MCF 10A (cell line): ENCODE measurements at regions not wholly inside any gene's neighbourhood (a gene's known extent, or its start where the extent isn't known, plus 50 kb on each side); places are given as distances from the start of the nearest gene placed in this dataset.

Source experiments
- BruUV-seq: library from RNA; stranded (reverse); fragments of 400-500 nt; replicated peaks from 2 replicates; lab custom pipeline; 2021; lab: Mats Ljungman, UMichigan
- CTCF ChIA-PET: fragments of 300-600 bp; sonication (Branson Sonifier 250); formaldehyde crosslinking; extraction: SDS; loops from one replicate; lab custom pipeline; 2021; ENCODE audit warnings: antibody characterized with exemption, inconsistent platforms; lab: Yijun Ruan, JAX
- POLR2A ChIA-PET: fragments of 300-600, 350-650 bp; sonication (Branson Sonifier 250); formaldehyde crosslinking; extraction: SDS; loops from one replicate; lab custom pipeline; 2020; ENCODE audit warnings: antibody characterized with exemption, inconsistent platforms; lab: Yijun Ruan, JAX
- DNase-seq: peaks from one replicate; pipeline ENCODE4 v3.0.0-alpha.2; 2018; ENCODE audit not compliant: unreplicated experiment
- H3K27ac Mint-ChIP-seq: one replicate; pipeline ENCODE4 v1.8.0; 2022; ENCODE audit warnings: mild to moderate bottlenecking, low read depth, mixed read lengths; ENCODE audit not compliant: unreplicated experiment
- H3K27me3 Mint-ChIP-seq: one replicate; pipeline ENCODE4 v1.8.0; 2022; ENCODE audit warnings: mixed read lengths; ENCODE audit not compliant: insufficient read depth, unreplicated experiment
- H3K36me3 Mint-ChIP-seq: one replicate; pipeline ENCODE4 v1.8.0; 2022; ENCODE audit warnings: mild to moderate bottlenecking, moderate library complexity, mixed read lengths; ENCODE audit not compliant: insufficient read depth, unreplicated experiment
- H3K4me1 Mint-ChIP-seq: one replicate; pipeline ENCODE4 v1.8.0; 2022; ENCODE audit warnings: mixed read lengths; ENCODE audit not compliant: insufficient read depth, unreplicated experiment
- H3K4me3 Mint-ChIP-seq: one replicate; pipeline ENCODE4 v1.8.0; 2022; ENCODE audit warnings: mild to moderate bottlenecking, moderate library complexity, mixed read lengths; ENCODE audit not compliant: unreplicated experiment
- H3K9me3 Mint-ChIP-seq: one replicate; pipeline ENCODE4 v1.8.0; 2022; ENCODE audit warnings: mixed read lengths; ENCODE audit not compliant: unreplicated experiment
- CTCF ChIP-seq: fragments of 200-600 bp; IDR thresholded peaks from one replicate; pipeline ENCODE4 v1.8.0; 2022; ENCODE audit warnings: antibody characterized with exemption, mild to moderate bottlenecking; ENCODE audit not compliant: unreplicated experiment
- intact Hi-C: fragments of 100-400 bp; cut with micrococcal nuclease; formaldehyde crosslinking; loops from 2 replicates; pipeline ENCODE4 v1.14.1; 2022

- H3K9me3 Mint-ChIP-seq, result no peaks in the 10 kb centered on the region
- H3K36me3 Mint-ChIP-seq, result no peaks in the 10 kb centered on the region
- H3K4me3 Mint-ChIP-seq, result no peak overlapping the region
- intact Hi-C loops, result no loop called here
- TF ChIP-seq CTCF, result no peak
- H3K27ac Mint-ChIP-seq, result no peak overlapping the region
- no peaks in the 10 kb centered on the region for H3K27me3 Mint-ChIP-seq
- peaks cover 6% of the 10 kb centered on the region for H3K4me1 Mint-ChIP-seq
- BruUV-seq, result no TSS peak
- CTCF ChIA-PET, result no interaction called here
- POLR2A ChIA-PET, result no interaction called here
- no peak for DNase-seq
These were observed 91.0 kb upstream of the PLPPR4 start for GRCh38 chr1:99173282-99173681.

- BruUV-seq, result no TSS peak
- CTCF ChIA-PET, result interaction anchor here (0.7 to 0.8 kb wide), 2 partner anchors 309 to 367 kb away, joined by 3 read pairs; no protein-coding TSS in a partner anchor
- H3K9me3 Mint-ChIP-seq, result no peaks in the 10 kb centered on the region
- no peak for TF ChIP-seq CTCF
- POLR2A ChIA-PET, result no interaction called here
- DNase-seq, result no peak
- H3K4me1 Mint-ChIP-seq, result peaks cover 6% of the 10 kb centered on the region
- H3K27me3 Mint-ChIP-seq, result no peaks in the 10 kb centered on the region
- no peaks in the 10 kb centered on the region for H3K36me3 Mint-ChIP-seq
- no peak overlapping the region for H3K27ac Mint-ChIP-seq
- H3K4me3 Mint-ChIP-seq, result no peak overlapping the region
- intact Hi-C loops, result no loop called here
These were observed 90.4 kb upstream of the PLPPR4 start for GRCh38 chr1:99173900-99174299.

GRCh38 chr1:99176753-99177152, 87.5 kb upstream of the PLPPR4 start:
- ChIA-PET CTCF (interaction anchor here (0.6 to 3.1 kb wide), 8 partner anchors 23 to 533 kb away, joined by 3 to 15 read pairs (median 4); no protein-coding TSS in a partner anchor), POLR2A (no interaction called here)
- Mint-ChIP-seq H3K27me3 (no peaks in the 10 kb centered on the region), H3K4me1 (no peaks in the 10 kb centered on the region), H3K36me3 (no peaks in the 10 kb centered on the region), H3K4me3 (no peak overlapping the region), H3K9me3 (no peaks in the 10 kb centered on the region), H3K27ac (no peak overlapping the region)
- intact Hi-C loops, result loop anchor here (5.0 kb wide), 1 partner anchor 294 kb away; no protein-coding TSS in a partner anchor
- no TSS peak for BruUV-seq
- no peak for TF ChIP-seq CTCF
- no peak for DNase-seq

GRCh38 chr1:99177465-99177864, 86.8 kb upstream of the PLPPR4 start:
- peak; percentile 11 for TF ChIP-seq CTCF
- no peaks in the 10 kb centered on the region for H3K36me3 Mint-ChIP-seq
- H3K27ac Mint-ChIP-seq, result no peak overlapping the region
- BruUV-seq, result no TSS peak
- no peaks in the 10 kb centered on the region for H3K9me3 Mint-ChIP-seq
- CTCF ChIA-PET, result interaction anchor here (0.8 to 1.2 kb wide), 4 partner anchors 382 to 534 kb away, joined by 3 to 6 read pairs (median 4); no protein-coding TSS in a partner anchor
- H3K4me1 Mint-ChIP-seq, result no peaks in the 10 kb centered on the region
- POLR2A ChIA-PET, result no interaction called here
- intact Hi-C loops, result loop anchor here (5.0 kb wide), 1 partner anchor 295 kb away; no protein-coding TSS in a partner anchor
- H3K27me3 Mint-ChIP-seq, result no peaks in the 10 kb centered on the region
- H3K4me3 Mint-ChIP-seq, result no peak overlapping the region
- DNase-seq, result no peak
